Body of pancreas (tissue), 4 donors: ENCODE measurements at regions not wholly inside any gene's neighbourhood (a gene's known extent, or its start where the extent isn't known, plus 50 kb on each side); places are given as distances from the start of the nearest gene placed in this dataset.

Experiments used
- ATAC-seq: fragments of 150-250 bp; one replicate; pipeline ENCODE4 v1.9.1; 2016
- DNase-seq, 4 donors: peaks; one replicate each; pipeline ENCODE4 v3.0.0-alpha.2; 2019
- H3K27ac ChIP-seq, 4 donors: fragments of 200-600 bp; sonication (generic); 1 replicate in 3 of 4; 2 replicates in 1 of 4; pipeline versions ENCODE4 v1.5.1 to v1.6.1; 2016 to 2019; ENCODE audit warnings: mild to moderate bottlenecking in 1 of 4, mixed read lengths in 1 of 4, moderate library complexity in 1 of 4
- H3K27me3 ChIP-seq, 2 donors: fragments of 200-600 bp; sonication (generic); one replicate each; pipeline ENCODE4 v1.6.0; 2016; ENCODE audit warnings: mild to moderate bottlenecking in 1 of 2
- H3K36me3 ChIP-seq, 2 donors: fragments of 200-600 bp; sonication (generic); replicated peaks in 1 of 2; 2 replicates each; pipeline ENCODE4 v1.5.1; 2016; ENCODE audit warnings: low read depth in 2 of 2; ENCODE audit not compliant: insufficient read depth in 1 of 2
- H3K4me1 ChIP-seq: fragments of 200-600 bp; sonication (generic); one replicate; pipeline ENCODE4 v1.6.0; 2016
- H3K4me3 ChIP-seq, 2 donors: fragments of 200-600 bp; sonication (generic); 1 replicate in 1 of 2; 2 replicates in 1 of 2; pipeline ENCODE4 v1.5.1; 2016 to 2019
- H3K9me3 ChIP-seq, 3 donors: fragments of 200-600 bp; sonication (generic); 1 replicate in 2 of 3; 2 replicates in 1 of 3; pipeline ENCODE4 v1.5.1; 2016
- POLR2A ChIP-seq, 3 donors: fragments of 450-650 bp; IDR thresholded peaks; one replicate each; pipeline ENCODE4 v1.6.1; 2016; ENCODE audit warnings: antibody characterized with exemption in 3 of 3, mild to moderate bottlenecking in 2 of 3
- WGBS, 2 donors: methylation state at CpG; one replicate each; pipeline ENCODE4 v1.1.5; 2017; 5-methylcytosine and 5-hydroxymethylcytosine counted together
- intact Hi-C: fragments of 100-400 bp; cut with DNase I; formaldehyde crosslinking; loops from one replicate; pipeline ENCODE4 v1.15.1; 2023
- TF ChIP-seq, protein P1 (sequence below), 7 experiments: fragments of 450-650 bp in 4 of 7; fragments of 200-600 bp in 3 of 7; sonication (generic) in 3 of 7; IDR thresholded peaks; one replicate each; pipeline ENCODE4 v1.5.1; 2016 to 2019; ENCODE audit warnings: antibody characterized with exemption in 7 of 7

DNA sequence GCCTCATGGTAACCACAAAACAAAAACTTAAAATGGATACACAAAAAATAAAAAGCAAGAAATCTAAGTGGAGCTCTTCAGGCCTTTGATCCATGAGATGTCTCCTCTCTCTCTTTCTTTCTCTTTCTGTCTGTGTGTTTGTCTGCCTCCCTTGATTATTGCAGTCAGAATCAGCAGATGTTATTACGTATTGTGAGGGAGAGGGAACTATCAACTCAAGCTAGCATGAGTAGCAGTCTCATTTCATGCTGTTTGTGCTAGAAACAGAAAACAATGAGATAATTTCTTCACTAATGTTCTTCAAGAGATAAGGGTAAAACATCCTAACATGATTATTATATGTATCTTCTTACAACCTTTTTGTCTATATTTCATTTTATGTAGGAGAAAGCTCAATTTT is 103.7 kb upstream of the PDC start:
- TF ChIP-seq POLR2A (IDR thresholded peaks at IDR 0.05) = no peak
- DNase-seq = no peak
- Histone ChIP-seq H3K27me3 (no peaks in the 10 kb centered on the region), H3K27ac (no peak overlapping the region), H3K36me3 (no peaks in the 10 kb centered on the region), H3K4me3 (no peak overlapping the region), H3K4me1 (no peaks in the 10 kb centered on the region), H3K9me3 (no peaks in the 10 kb centered on the region)
- intact Hi-C loops = no loop called here
- 60 to 73% methylated on average over 1 of the region's 1 CpG for WGBS, 2 donors
- ATAC-seq = no peak

DNA sequence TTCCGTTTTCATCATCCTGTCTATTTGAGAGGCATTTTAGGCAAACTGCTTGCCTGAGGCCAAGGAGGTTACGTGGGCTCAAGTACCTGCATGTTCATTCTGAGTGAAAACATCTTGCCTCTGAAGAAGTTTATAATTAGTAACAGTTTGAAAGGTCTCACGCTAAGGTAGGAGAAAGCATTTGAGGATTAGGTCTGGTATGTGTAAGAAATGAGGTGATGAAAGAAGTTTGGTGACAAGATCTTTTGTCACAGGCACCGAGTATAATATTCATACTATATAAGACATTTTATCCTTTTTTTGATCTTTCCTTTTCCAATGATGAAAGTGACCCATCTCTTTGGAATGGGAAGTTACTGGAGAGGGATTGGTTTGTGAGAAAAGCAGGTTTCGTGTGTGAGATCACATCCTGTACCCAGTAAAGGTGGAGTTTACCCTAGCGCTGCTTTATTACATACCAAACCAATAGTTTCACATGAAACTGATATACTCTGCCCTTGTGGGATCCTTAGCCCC is 98.7 kb upstream of the PDC start:
- no peaks in the 10 kb centered on the region for H3K9me3 ChIP-seq
- intact Hi-C loops = no loop called here
- ATAC-seq (no peak), DNase-seq (no peak)
- no peaks in the 10 kb centered on the region for H3K27me3 ChIP-seq
- no peaks in the 10 kb centered on the region for H3K4me1 ChIP-seq
- WGBS, 2 donors = 52 to 67% methylated on average over 6 of the region's 6 CpGs
- H3K27ac ChIP-seq = no peak overlapping the region
- H3K36me3 ChIP-seq = no peaks in the 10 kb centered on the region
- no peak overlapping the region for H3K4me3 ChIP-seq
- TF ChIP-seq, protein P1, sequence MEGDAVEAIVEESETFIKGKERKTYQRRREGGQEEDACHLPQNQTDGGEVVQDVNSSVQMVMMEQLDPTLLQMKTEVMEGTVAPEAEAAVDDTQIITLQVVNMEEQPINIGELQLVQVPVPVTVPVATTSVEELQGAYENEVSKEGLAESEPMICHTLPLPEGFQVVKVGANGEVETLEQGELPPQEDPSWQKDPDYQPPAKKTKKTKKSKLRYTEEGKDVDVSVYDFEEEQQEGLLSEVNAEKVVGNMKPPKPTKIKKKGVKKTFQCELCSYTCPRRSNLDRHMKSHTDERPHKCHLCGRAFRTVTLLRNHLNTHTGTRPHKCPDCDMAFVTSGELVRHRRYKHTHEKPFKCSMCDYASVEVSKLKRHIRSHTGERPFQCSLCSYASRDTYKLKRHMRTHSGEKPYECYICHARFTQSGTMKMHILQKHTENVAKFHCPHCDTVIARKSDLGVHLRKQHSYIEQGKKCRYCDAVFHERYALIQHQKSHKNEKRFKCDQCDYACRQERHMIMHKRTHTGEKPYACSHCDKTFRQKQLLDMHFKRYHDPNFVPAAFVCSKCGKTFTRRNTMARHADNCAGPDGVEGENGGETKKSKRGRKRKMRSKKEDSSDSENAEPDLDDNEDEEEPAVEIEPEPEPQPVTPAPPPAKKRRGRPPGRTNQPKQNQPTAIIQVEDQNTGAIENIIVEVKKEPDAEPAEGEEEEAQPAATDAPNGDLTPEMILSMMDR (IDR thresholded peaks at IDR 0.05) = no peak
- TF ChIP-seq POLR2A (IDR thresholded peaks at IDR 0.05) = no peak

DNA sequence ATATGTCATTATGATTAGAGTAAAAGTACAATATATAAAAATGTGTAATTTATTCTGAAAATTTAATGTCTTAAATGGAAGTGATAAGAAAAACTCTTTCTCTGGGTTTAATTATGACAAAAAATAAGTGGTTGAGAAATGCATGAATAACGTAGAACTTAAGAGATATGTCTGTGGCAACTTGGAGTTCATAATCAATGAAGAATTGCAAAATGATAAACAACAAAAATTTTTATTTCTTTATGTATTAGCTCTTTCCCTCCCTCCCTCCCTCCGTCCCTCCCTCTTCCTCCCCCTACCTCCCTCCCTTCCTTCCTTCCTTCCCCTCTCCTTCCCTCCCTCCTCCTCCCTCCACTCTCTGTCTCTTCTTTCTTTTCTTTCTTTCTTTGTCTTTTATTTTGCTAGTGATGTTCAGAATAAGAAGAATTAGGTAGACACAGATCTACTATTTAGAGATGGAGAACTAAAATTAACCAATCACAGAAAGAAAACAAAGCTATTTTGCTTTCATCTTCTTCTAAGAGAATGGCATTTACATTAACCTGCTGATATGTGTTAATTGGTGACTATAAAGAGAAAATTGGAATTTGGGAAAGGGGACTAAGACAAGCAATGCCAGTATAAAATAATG is 96.3 kb upstream of the PDC start:
- WGBS, 2 donors = 50 to 64% methylated on average over 1 to 2 of the region's 2 CpGs
- Histone ChIP-seq H3K4me1 (no peaks in the 10 kb centered on the region), H3K27ac (no peak overlapping the region), H3K4me3 (no peak overlapping the region), H3K9me3 (peaks cover 0 to 2% (median 0%) of the 10 kb centered on the region in 3 donors), H3K27me3 (no peaks in the 10 kb centered on the region), H3K36me3 (no peaks in the 10 kb centered on the region)
- DNase-seq = no peak
- intact Hi-C loops = no loop called here
- no peak for ATAC-seq
- TF ChIP-seq POLR2A (IDR thresholded peaks at IDR 0.05) = no peak
- TF ChIP-seq, protein P1 (IDR thresholded peaks at IDR 0.05) = no peak

DNA sequence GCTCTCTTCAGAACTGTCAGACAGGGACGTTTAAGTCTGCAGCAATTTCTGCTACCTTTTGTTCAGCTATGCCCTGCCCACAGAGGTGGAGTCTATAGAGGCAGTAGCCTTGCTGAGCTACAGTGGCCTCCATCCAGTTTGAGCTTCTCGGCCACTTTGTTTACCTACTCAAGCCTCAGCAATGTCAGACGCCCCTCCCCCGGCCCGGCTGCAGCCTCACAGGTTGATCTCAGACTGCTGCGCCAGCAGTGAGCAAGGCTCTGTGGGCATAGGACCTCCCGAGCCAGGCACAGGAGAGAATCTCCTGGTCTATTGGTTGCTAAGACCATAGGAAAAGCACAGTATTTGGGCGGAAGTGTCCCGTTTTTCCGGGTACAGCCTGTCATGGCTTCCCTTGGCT is 89.9 kb upstream of the PDC start:
- DNase-seq (no peak), ATAC-seq (no peak)
- 58 to 65% methylated on average over 10 of the region's 10 CpGs for WGBS, 2 donors
- no peaks in the 10 kb centered on the region for H3K27me3 ChIP-seq
- peaks cover 0 to 9% (median 0%) of the 10 kb centered on the region in 3 donors for H3K9me3 ChIP-seq
- TF ChIP-seq, protein P1 (IDR thresholded peaks at IDR 0.05) = no peak
- TF ChIP-seq POLR2A (IDR thresholded peaks at IDR 0.05) = no peak
- intact Hi-C loops = no loop called here
- no peaks in the 10 kb centered on the region for H3K4me1 ChIP-seq
- H3K4me3 ChIP-seq = no peak overlapping the region
- H3K36me3 ChIP-seq = no peaks in the 10 kb centered on the region
- no peak overlapping the region for H3K27ac ChIP-seq

DNA sequence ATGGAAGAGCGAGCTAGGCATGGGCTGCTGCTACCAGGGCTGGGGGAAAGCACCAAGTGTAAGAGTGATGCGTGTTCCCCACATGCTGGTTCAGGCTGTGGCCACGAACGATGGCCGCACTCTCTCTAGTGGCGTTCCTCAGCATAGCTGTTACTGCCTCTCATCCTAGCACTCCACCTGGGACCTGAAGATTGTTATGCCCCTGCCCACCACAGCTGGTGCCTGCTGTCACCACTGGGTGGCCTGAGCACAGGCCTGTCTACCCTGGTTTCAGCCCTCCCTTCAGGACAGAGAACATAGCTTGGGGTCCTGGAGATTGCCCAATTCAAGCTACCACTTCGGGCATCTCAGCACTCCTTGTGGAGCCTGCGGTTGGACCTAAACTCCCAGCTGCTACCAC is 80.1 kb upstream of the PDC start:
- TF ChIP-seq, protein P1 (IDR thresholded peaks at IDR 0.05) = no peak
- no peak for TF ChIP-seq POLR2A (IDR thresholded peaks at IDR 0.05)
- intact Hi-C loops = no loop called here
- ATAC-seq (no peak), DNase-seq (no peak)
- Histone ChIP-seq H3K4me3 (no peak overlapping the region), H3K36me3 (no peaks in the 10 kb centered on the region), H3K27me3 (no peaks in the 10 kb centered on the region), H3K4me1 (no peaks in the 10 kb centered on the region), H3K9me3 (no peaks in the 10 kb centered on the region), H3K27ac (no peak overlapping the region)
- 79 to 82% methylated on average over 6 to 8 of the region's 8 CpGs for WGBS, 2 donors
